ENCODE measurements at regions not wholly inside any gene's neighbourhood (a gene's known extent, or its start where the extent isn't known, plus 50 kb on each side); places are given as distances from the start of the nearest gene placed in this dataset.
"Not testable (repeated sequence)": the region's sequence is repeated elsewhere in the genome, so short reads cannot be mapped to it uniquely, and the experiment has no call there.

- H2BK20ac ChIP-seq (ENCODE audit: low read length); H3K27me3 ChIP-seq (replicated peaks in 1 of 4; ENCODE audit: control insufficient read depth in 3 of 4, extremely low read depth in 1 of 4, insufficient read depth in 3 of 4, low read length in 3 of 4); H2AFZ ChIP-seq (ENCODE audit: low read length); H4K91ac ChIP-seq (replicated peaks; ENCODE audit: insufficient read length, low read length); H2BK5ac ChIP-seq (ENCODE audit: low read depth, low read length); CTCF ChIA-PET (ENCODE audit: partially characterized antibody); H3K79me2 ChIP-seq (ENCODE audit: control insufficient read depth in 1 of 2, insufficient read depth in 2 of 2, low read length in 2 of 2); H2BK120ac ChIP-seq (replicated peaks; ENCODE audit: low read depth, low read length); H4K8ac ChIP-seq (ENCODE audit: extremely low read depth, insufficient read depth, low read length); FAIRE-seq; H3K23me2 ChIP-seq (ENCODE audit: low read depth, low read length); H3K4me3 ChIP-seq (ENCODE audit: extremely low read depth in 1 of 4, insufficient read depth in 2 of 4, low read depth in 3 of 4, low read length in 4 of 4); H2AK5ac ChIP-seq (ENCODE audit: low read depth, low read length); POLR2A ChIA-PET (ENCODE audit: partially characterized antibody); H3K56ac ChIP-seq (replicated peaks; ENCODE audit: insufficient read length, low read depth, low read length); H3K4me1 ChIP-seq (replicated peaks in 1 of 4; ENCODE audit: control insufficient read depth in 3 of 4, insufficient read depth in 4 of 4, low read length in 3 of 4); H3K9ac ChIP-seq (replicated peaks in 1 of 4; ENCODE audit: extremely low read depth in 1 of 4, low read depth in 3 of 4, low read length in 3 of 4); H3K36me3 ChIP-seq (ENCODE audit: control insufficient read depth in 2 of 4, insufficient read depth in 4 of 4, low read length in 3 of 4); DNase-seq (ENCODE audit: low read depth in 1 of 2, low spot score in 2 of 2); H4K5ac ChIP-seq (ENCODE audit: insufficient read length, low read depth, low read length); H3K79me1 ChIP-seq (ENCODE audit: low read depth, low read length); H3K18ac ChIP-seq (ENCODE audit: extremely low read depth, low read length); H3K4ac ChIP-seq (replicated peaks; ENCODE audit: insufficient read length, low read depth, low read length); H2BK12ac ChIP-seq (ENCODE audit: low read depth, low read length); H2BK15ac ChIP-seq (ENCODE audit: low read length); H3K23ac ChIP-seq (ENCODE audit: insufficient read length); H3K14ac ChIP-seq (ENCODE audit: insufficient read length); H3K4me2 ChIP-seq (ENCODE audit: insufficient read depth in 1 of 2, low read depth in 2 of 2, low read length in 2 of 2); H3K27ac ChIP-seq (ENCODE audit: low read depth, low read length); H4K20me1 ChIP-seq (replicated peaks in 1 of 2; ENCODE audit: control insufficient read depth in 1 of 2, insufficient read depth in 2 of 2, low read length in 2 of 2): not testable (repeated sequence)
- peaks cover 66 to 78% of the 10 kb centered on the region in 2 experiments for H3K9me3 ChIP-seq (ENCODE audit: insufficient read depth in 2 of 2, low read depth in 1 of 2, low read length in 1 of 2)
- WGBS, 2 experiments (ENCODE audit: extremely low coverage in 1 of 2, insufficient coverage in 1 of 2, insufficient read length in 1 of 2, insufficient replicate concordance in 2 of 2, low coverage in 1 of 2, low lambda C conversion rate in 2 of 2, missing lambda C conversion rate in 1 of 2): 61% methylated on average over 2 of the region's 2 CpGs; no CpG with 5 or more reads in 1 of the 2 experiments
These were observed 1520.7 kb upstream of the TPTE start for GRCh38 chr21:9000671-9001070.

- DNase-seq (ENCODE audit: low read depth in 1 of 2, low spot score in 2 of 2); CTCF ChIA-PET (ENCODE audit: partially characterized antibody); H3K4me2 ChIP-seq (ENCODE audit: insufficient read depth in 1 of 2, low read depth in 2 of 2, low read length in 2 of 2); H3K36me3 ChIP-seq (ENCODE audit: control insufficient read depth in 2 of 4, insufficient read depth in 4 of 4, low read length in 3 of 4); H2BK20ac ChIP-seq (ENCODE audit: low read length); H2BK120ac ChIP-seq (replicated peaks; ENCODE audit: low read depth, low read length); H2AFZ ChIP-seq (ENCODE audit: low read length); H3K27me3 ChIP-seq (replicated peaks in 1 of 4; ENCODE audit: control insufficient read depth in 3 of 4, extremely low read depth in 1 of 4, insufficient read depth in 3 of 4, low read length in 3 of 4); H3K56ac ChIP-seq (replicated peaks; ENCODE audit: insufficient read length, low read depth, low read length); H3K18ac ChIP-seq (ENCODE audit: extremely low read depth, low read length); H3K79me2 ChIP-seq (ENCODE audit: control insufficient read depth in 1 of 2, insufficient read depth in 2 of 2, low read length in 2 of 2); H3K27ac ChIP-seq (ENCODE audit: low read depth, low read length); H3K4ac ChIP-seq (replicated peaks; ENCODE audit: insufficient read length, low read depth, low read length); H3K23me2 ChIP-seq (ENCODE audit: low read depth, low read length); H4K20me1 ChIP-seq (replicated peaks in 1 of 2; ENCODE audit: control insufficient read depth in 1 of 2, insufficient read depth in 2 of 2, low read length in 2 of 2); H3K79me1 ChIP-seq (ENCODE audit: low read depth, low read length); H4K91ac ChIP-seq (replicated peaks; ENCODE audit: insufficient read length, low read length); FAIRE-seq; H2AK5ac ChIP-seq (ENCODE audit: low read depth, low read length); H3K14ac ChIP-seq (ENCODE audit: insufficient read length); H2BK5ac ChIP-seq (ENCODE audit: low read depth, low read length); H2BK12ac ChIP-seq (ENCODE audit: low read depth, low read length); H3K9ac ChIP-seq (replicated peaks in 1 of 4; ENCODE audit: extremely low read depth in 1 of 4, low read depth in 3 of 4, low read length in 3 of 4); POLR2A ChIA-PET (ENCODE audit: partially characterized antibody); H3K4me3 ChIP-seq (ENCODE audit: extremely low read depth in 1 of 4, insufficient read depth in 2 of 4, low read depth in 3 of 4, low read length in 4 of 4); H4K5ac ChIP-seq (ENCODE audit: insufficient read length, low read depth, low read length); H2BK15ac ChIP-seq (ENCODE audit: low read length); H3K23ac ChIP-seq (ENCODE audit: insufficient read length); H4K8ac ChIP-seq (ENCODE audit: extremely low read depth, insufficient read depth, low read length); H3K4me1 ChIP-seq (replicated peaks in 1 of 4; ENCODE audit: control insufficient read depth in 3 of 4, insufficient read depth in 4 of 4, low read length in 3 of 4): not testable (repeated sequence)
- WGBS, 2 experiments (ENCODE audit: extremely low coverage in 1 of 2, insufficient coverage in 1 of 2, insufficient read length in 1 of 2, insufficient replicate concordance in 2 of 2, low coverage in 1 of 2, low lambda C conversion rate in 2 of 2, missing lambda C conversion rate in 1 of 2): 64% methylated on average over 5 of the region's 5 CpGs; no CpG with 5 or more reads in 1 of the 2 experiments
- peaks cover 70 to 78% of the 10 kb centered on the region in 2 experiments for H3K9me3 ChIP-seq (ENCODE audit: insufficient read depth in 2 of 2, low read depth in 1 of 2, low read length in 1 of 2)
These were observed 1519.3 kb upstream of the TPTE start for GRCh38 chr21:9001890-9002663.

Data from H1 (cell line).